Type B pancreatic cell (in vitro differentiated cells): ENCODE measurements at regions not wholly inside any gene's neighbourhood (a gene's known extent, or its start where the extent isn't known, plus 50 kb on each side); places are given as distances from the start of the nearest gene placed in this dataset.

Experiments
- DNase-seq: peaks from one replicate; pipeline ENCODE4 v3.0.0; 2021; ENCODE audit warnings: mixed read lengths; ENCODE audit not compliant: unreplicated experiment; ENCODE audit errors: extremely low spot score
- H3K27ac Mint-ChIP-seq: 2 replicates; pipeline ENCODE4 v1.8.0; 2021; ENCODE audit warnings: mild to moderate bottlenecking, mixed read lengths
- H3K27me3 Mint-ChIP-seq: 2 replicates; pipeline ENCODE4 v1.8.0; 2021; ENCODE audit warnings: mixed read lengths
- H3K36me3 Mint-ChIP-seq: 2 replicates; pipeline ENCODE4 v1.8.0; 2021; ENCODE audit warnings: mixed read lengths
- H3K4me1 Mint-ChIP-seq: one replicate; pipeline ENCODE4 v1.8.0; 2021; ENCODE audit warnings: mixed read lengths; ENCODE audit not compliant: unreplicated experiment
- H3K4me3 Mint-ChIP-seq: 2 replicates; pipeline ENCODE4 v1.8.0; 2021; ENCODE audit warnings: mild to moderate bottlenecking, mixed read lengths
- H3K9me3 Mint-ChIP-seq: 2 replicates; pipeline ENCODE4 v1.8.0; 2021; ENCODE audit warnings: mixed read lengths
- CTCF ChIP-seq: fragments of 200-600 bp; sonication (generic); conservative IDR thresholded peaks from 2 replicates; pipeline ENCODE4 v1.5.0; 2021; ENCODE audit warnings: antibody characterized with exemption, mild to moderate bottlenecking

- no peaks in the 10 kb centered on the region for H3K27me3 Mint-ChIP-seq
- no peaks in the 10 kb centered on the region for H3K4me1 Mint-ChIP-seq
- no peak overlapping the region for H3K4me3 Mint-ChIP-seq
- no peak overlapping the region for H3K27ac Mint-ChIP-seq
- no peak for DNase-seq
- H3K9me3 Mint-ChIP-seq, result no peaks in the 10 kb centered on the region
- no peak for TF ChIP-seq CTCF
- no peaks in the 10 kb centered on the region for H3K36me3 Mint-ChIP-seq
These were observed 148.1 kb upstream of the MIS18BP1 start for GRCh38 chr14:45400950-45401640.

GRCh38 chr14:45400509-45400908 lies 147.5 kb upstream of the MIS18BP1 start:
- no peaks in the 10 kb centered on the region for H3K4me1 Mint-ChIP-seq
- no peaks in the 10 kb centered on the region for H3K27me3 Mint-ChIP-seq
- no peaks in the 10 kb centered on the region for H3K36me3 Mint-ChIP-seq
- no peaks in the 10 kb centered on the region for H3K9me3 Mint-ChIP-seq
- H3K4me3 Mint-ChIP-seq, result no peak overlapping the region
- TF ChIP-seq CTCF, result no peak
- no peak for DNase-seq
- no peak overlapping the region for H3K27ac Mint-ChIP-seq

- Mint-ChIP-seq H3K27ac (no peak overlapping the region), H3K36me3 (no peaks in the 10 kb centered on the region), H3K4me3 (no peak overlapping the region), H3K9me3 (no peaks in the 10 kb centered on the region), H3K4me1 (no peaks in the 10 kb centered on the region), H3K27me3 (no peaks in the 10 kb centered on the region)
- no peak for DNase-seq
- TF ChIP-seq CTCF, result no peak
These were observed 128.1 kb upstream of the MIS18BP1 start for GRCh38 chr14:45381091-45381490.

- H3K36me3 Mint-ChIP-seq, result no peaks in the 10 kb centered on the region
- H3K27me3 Mint-ChIP-seq, result no peaks in the 10 kb centered on the region
- no peak for TF ChIP-seq CTCF
- no peak overlapping the region for H3K4me3 Mint-ChIP-seq
- DNase-seq, result no peak
- no peaks in the 10 kb centered on the region for H3K9me3 Mint-ChIP-seq
- H3K4me1 Mint-ChIP-seq, result no peaks in the 10 kb centered on the region
- no peak overlapping the region for H3K27ac Mint-ChIP-seq
These were observed 124.2 kb upstream of the MIS18BP1 start for GRCh38 chr14:45377166-45377565.

DNA sequence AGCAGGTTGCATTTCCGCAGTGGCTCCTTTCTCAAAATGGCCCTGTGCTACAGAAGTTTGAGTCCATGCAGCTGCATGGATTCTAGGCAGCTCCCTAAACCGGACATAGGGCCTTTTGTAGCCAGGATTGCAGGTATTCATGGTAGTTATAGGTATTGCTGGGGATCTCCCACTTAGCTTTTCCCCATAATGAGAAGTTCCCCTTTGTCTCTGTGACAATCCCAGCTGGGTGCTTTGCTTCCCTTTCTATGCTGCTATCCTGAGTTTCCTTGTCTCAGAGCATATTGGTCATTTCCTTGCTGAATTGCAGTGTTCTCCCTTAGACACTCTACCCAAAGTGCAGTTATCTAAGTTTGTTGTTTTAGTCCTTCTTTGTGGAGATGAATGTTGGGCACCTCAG lies 120.9 kb upstream of the MIS18BP1 start:
- Mint-ChIP-seq H3K4me1 (peaks cover 4% of the 10 kb centered on the region), H3K4me3 (no peak overlapping the region), H3K27ac (no peak overlapping the region), H3K9me3 (no peaks in the 10 kb centered on the region), H3K36me3 (no peaks in the 10 kb centered on the region), H3K27me3 (no peaks in the 10 kb centered on the region)
- TF ChIP-seq CTCF, result no peak
- no peak for DNase-seq
